Ureter (tissue), 1 donor: ENCODE measurements at regions not wholly inside any gene's neighbourhood (a gene's known extent, or its start where the extent isn't known, plus 50 kb on each side); places are given as distances from the start of the nearest gene placed in this dataset.

Source experiments
- DNase-seq: peaks from one replicate; pipeline ENCODE4 v3.0.0-alpha.2; 2020; ENCODE audit warnings: low spot score
- donor health status: DM: yes; HTN: yes; CAD: no.

DNA sequence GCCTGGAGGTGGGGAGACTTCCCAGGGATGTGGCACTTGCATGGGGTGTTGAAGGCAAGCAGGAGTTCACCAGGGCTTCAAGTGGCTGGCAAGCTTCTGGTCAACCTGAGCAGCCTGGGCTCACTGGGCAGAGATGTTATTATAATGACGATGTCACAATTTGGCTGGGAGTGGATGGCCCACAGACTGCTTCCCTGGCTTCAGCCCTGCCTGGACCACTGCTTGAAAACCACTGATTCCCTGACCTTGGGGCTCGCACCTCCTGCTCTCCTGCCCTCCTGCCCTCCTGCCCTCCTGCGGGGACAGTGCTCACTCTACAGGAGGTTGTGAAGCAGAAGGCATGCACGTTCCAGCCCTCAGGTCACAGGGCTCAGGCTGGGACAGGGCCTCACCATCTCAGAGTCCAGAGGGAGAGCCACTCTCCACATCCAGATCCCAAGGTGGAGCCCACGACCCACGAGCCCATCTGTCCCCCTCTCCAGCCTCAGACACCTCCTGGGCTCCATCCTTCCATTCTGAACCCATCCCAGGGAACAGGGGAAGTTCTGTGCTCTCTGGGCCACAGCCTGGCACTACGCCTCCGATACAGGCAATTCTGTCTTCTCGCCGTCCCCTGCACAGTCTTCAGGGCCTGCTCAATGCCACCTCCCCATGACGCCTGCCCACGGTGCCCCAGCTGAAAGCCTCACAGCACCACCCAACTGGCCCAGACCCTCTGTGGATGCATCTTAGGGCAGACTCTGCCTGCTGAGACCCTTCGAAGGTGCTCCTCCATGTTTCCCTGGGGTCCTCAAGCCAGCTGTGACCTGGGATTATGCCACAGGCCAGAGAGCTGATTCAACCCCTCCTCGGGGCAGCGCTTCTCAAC is 241.6 kb upstream of the RAB6C start:
- no peak for DNase-seq

DNA sequence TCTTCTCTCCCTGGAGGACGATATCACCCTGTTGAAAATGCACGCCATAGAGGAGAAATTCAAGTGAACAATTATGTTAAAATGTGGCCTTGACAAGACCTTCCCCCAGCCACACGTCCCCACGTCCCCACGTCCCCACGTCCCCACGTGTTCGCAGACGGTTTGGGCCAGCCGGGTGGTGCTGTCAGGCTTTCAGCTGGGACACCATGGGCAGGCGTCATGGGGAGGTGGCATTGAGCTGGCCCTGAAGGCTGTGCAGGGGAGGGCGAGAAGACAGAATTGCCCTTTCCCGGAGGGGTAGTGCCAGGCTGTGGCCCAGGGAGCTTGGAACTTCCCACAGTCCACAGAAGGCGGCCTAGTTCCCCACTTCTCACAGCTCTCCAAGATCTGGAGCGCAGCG is 240.7 kb upstream of the RAB6C start:
- no peak for DNase-seq

DNA sequence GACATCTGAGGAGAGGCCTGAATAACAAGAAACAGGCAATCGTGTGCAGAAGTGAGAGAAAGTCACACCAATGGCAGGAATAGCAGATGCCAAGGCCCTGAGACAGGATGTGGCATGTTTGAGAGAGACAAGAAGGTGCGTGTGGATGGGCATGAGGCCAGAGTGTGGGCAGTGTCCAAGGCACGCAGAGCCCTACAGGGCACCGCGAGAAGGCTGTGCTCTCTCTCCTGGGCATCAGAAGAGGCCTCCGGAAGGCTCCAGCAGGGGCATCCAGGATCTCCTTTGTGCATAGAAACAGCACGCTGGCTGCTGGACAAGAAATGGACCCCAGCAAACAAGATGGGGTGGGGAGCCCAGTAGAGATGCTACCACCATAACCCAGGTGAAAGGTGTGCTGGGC is 239.0 kb upstream of the RAB6C start:
- DNase-seq, result no peak

DNA sequence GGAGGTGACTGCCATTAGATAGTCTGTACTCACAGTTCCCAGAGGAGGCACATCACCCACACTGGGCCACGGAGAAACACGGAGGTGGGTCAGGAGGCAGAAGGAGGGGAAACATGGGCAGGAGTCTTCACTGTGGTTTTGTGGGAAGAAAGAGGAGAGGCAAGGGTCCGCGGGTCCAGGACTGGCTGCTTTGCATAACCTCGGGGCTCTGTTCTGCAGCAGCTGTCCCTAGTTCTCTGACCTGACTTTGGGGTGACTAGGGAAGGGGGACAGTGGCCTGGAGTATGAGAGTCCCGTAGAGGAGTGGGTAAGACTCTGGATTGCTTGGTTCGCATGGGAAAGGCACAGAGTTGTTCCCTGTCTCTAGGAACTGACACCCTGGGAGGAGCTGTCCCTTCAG is 238.3 kb upstream of the RAB6C start:
- DNase-seq, result no peak

DNA sequence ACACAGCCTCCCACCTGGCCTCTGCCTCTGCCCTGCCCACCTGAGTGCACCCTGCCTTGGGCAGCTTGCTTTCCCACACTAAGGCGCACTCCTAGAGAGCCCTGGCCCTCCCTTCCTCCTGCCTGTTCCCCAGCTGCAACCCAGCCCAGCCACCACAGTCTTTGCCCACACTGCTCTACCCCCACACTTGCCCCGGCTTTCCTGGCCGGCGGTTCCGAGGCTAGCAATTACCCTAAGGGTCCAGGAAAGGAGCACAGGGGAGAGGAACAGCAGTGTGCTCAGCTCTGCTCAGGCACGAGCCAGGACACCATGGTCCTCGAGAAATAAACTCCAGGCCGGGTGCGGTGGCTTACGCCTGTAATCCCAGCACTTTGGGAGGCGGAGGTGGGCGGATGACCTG is 237.8 kb upstream of the RAB6C start:
- DNase-seq, result no peak

DNA sequence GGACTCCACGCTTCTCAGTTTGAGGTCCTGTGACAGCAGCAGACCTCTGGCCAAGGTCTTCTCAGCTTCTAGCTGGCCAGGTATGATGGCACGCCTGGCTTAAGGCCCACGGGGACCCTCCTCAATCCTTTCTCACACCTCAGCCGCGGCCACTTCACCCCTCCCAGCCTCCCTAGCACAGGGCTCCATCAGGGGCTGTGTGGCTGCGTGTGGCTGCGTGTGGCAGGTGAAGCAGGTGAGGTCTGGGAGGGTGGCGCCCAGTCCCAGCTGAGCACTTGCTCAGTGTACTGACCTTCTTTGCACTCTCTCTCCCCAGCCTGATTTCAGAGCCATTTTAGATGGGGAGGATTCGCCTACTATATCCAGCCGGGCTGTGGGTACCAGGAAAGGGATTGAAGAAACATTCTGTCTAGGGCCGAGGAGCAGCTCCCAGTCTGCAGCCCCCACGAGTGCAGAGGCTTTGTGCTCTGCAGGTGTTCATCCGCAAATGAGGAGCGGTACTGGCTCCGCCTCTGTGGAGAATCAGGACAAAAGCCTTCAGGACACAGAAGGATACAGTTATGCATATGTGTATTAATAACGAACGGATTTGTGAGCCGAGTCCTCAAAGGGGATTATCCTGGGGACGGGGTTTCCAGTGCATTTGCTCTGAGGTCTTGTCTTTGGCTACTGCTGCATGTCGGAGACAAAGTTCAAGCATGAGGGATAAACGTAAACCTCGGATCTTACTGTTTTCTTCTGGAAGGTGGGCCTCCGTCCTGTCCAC is 236.9 kb upstream of the RAB6C start:
- DNase-seq, result no peak

DNA sequence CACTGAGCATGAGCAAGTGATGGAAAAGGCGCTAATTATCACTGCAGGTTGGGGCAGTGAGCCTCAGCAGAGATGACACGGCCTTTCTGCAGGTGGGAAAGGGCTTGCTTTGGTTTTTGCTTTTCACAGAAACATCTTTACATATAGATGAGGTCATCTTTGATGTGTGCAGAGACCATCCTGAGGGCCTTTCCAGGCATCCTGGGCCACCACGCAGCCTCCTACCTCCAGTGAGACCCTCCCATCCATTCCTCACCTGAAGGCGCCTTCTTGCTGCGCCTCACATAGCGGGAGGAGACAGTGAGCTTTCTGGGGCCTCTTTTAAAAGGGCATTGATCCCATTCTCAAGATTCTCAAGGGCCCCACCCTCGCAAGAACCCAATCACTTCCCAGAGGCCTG is 235.3 kb upstream of the RAB6C start:
- no peak for DNase-seq

DNA sequence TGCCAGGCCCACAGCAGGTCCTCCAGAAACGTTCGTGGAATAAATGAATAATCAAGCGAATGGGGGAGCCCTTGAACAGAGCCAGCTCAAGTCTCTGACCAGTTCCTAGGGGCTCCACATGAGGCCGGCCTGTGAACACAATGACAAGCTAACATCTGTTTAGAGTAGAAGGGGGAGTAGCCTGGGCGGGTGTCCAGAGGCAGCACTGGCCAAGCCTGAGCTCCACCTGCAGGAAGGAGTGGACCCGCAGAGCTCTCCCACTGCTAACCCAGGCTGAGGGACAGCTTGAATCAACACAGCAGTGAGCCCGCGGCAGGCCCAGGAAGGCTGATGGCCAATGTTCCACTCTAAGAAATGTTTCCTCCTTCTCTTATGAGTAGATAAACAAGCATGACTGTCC is 234.8 kb upstream of the RAB6C start:
- DNase-seq, result no peak

DNA sequence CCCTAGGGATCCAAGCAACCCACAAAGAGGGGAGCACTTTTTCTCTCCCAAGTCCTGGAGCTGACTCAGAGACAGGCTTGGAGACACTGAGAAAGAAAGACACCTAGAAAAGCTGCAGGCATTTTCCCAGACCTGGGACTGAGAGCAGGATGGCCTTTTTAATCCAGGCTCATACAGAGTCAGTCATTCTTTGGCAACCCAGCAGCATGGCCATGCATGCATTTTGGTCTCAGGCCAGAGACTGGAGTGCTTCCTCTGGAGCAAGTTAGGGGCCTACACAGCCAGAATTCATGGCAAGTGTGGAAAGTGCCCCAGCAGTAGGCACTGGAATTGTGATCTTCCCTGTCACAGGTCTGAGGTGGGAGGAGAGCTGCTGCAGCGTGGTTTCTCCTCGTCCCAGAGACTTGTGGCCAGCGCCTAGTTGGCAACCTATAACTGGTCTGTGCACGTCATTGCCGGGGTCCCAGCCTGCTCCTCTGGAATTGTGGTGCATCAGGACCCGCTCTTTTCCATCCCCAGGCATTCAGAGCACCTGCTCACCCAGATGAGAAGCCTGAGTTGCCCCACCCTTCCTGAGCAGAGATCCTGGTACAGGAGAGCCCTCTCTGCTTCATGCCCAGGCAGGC is 231.9 kb upstream of the RAB6C start:
- no peak for DNase-seq

DNA sequence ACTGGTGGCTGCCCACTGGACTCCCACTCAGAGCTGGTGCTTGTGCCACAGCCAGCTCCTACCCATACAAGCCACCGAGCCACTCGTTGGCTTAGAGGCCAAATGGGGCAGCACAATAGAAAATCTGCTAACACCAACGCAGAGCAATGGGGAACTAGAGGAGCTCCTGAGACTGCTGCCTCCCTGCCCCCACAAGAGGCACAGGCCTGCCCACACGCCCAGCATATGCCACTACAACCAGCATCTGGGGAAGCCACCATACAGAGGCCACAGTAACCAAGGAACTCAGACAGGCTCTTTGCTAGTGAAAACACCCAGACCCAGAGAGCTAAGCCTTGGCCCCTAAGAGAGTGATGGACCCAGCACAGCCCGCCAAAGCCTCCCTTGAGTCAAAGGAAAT is 231.2 kb upstream of the RAB6C start:
- DNase-seq, result no peak

DNA sequence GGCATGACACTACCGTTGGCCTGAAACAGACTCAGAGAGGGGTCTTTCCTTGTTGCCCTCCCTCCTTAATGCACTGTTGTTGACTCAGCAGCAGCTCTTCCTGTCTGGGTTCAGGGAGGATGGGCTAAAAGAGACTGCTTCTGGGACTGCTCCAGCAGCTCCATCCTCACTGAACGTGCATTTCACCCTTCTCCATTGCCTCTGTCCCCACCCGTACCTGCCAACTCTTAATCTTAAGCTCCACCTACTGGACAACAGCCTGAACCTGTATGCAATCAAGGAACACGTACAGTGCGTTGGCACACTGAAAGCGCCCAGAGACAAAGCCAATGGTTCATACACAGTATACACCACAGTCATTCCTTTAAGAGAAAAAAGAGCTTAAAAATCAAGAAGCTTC is 230.8 kb upstream of the RAB6C start:
- no peak for DNase-seq

DNA sequence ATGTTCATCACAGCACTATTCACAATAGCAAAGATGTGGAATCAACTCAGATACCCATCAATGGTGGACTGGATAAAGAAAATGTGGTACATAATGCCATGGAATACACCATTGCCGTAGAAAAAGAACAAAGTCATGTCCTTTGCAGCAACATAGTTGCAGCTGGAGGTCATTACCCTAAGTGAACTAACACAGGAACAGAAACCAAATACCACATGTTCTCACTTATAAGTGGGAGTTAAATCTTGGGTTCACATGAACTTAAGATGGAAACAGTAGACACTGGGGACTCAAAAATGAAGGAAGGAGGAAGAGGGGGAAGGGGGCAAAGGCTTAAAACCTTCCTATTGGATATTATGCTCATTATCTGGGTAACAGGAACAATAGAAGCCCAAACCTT is 228.1 kb upstream of the RAB6C start:
- no peak for DNase-seq

DNA sequence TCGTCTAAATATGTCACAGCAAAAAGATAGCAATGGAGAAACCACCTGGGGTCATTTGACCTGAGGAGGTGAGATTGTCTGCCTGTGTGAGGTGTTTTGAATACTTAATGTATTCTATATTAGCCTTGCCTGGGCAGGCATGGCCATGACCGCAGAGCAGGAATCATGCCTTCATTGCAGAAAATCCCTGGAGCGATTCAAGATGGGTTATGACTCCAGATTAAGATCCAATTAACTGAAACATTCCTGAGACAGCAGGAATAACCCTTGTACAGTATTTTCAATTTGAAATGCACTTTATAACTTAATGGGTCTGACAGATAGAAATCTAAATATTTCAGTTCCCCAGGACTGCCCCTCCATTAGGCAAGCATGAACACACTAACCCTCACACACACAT is 227.3 kb upstream of the RAB6C start:
- DNase-seq, result no peak

DNA sequence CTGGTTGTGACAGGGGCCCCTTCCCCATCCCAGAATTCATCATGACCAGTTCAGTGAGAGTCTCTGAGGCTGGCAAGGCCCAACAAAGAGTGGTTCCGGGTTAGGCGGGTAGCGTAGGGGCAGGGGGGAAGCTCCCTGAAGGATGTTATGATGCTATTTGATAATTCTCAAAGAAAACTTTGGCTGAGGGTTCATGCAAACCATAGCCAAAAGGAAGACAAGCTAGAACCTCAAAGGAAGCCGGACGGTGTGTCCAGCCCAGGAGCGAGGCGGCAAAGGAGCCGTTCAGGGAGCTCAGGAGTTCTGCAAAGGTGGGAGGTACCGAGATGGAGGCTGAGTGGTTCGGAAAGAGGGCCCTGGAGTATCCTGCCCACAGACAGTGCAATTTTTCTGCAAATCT is 226.8 kb upstream of the RAB6C start:
- DNase-seq, result no peak

DNA sequence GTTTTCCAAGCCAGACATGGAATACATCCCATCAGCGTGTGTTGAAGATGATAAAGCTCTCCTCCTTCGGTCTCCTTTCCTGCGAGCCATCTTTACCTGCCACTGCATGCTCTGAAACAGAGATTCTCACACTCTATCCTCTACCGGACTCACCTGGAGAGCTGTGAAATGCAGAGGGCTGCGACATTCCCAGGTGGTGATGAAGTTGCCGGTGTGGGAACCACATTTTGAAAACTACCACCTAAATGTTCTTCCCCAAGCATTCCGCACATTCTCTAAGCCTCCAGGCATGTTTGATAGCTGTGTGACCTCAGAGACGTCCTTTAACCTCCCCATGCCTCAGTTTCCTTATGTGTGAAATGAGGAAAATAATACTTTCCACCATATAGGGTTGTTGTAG is 226.2 kb upstream of the RAB6C start:
- no peak for DNase-seq

DNA sequence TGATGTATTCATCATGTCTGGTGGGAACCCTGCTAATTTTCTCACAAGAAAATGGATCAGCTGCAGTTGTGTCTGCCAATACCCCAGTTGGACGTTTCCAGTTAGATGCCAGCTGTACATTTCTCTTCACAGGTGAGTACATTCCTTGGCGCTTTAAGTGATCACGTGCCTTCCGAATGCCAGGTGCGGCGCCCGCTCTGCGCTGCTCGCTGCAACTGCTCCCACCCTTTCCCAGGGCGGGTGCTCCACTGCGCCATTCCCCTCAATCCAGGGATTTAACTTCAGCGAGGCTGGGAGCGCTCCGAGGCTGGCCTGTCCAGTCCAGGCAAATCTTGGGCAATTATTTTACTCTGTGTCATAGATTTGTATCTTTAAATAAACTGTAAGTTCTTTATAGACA is 225.0 kb upstream of the RAB6C start:
- no peak for DNase-seq

DNA sequence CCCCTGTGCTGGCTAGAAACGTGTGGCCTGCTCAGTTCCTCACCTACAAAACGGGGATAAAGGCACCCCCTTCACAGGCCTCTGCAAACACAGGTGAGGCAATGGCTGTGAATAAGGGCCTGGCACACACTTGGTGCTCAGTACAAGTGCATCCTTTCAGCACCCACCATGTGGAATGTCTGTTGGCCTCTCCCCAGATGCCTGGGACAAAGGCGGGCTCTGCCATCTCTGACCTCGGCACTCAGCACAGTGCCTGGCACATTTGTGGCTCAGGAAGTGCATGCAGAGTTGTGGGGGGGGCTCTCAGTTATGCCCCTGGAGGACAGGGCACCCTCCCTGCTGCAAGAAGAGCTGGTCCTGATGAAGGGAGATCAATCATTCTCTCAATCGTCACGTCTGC is 224.6 kb upstream of the RAB6C start:
- DNase-seq, result no peak

DNA sequence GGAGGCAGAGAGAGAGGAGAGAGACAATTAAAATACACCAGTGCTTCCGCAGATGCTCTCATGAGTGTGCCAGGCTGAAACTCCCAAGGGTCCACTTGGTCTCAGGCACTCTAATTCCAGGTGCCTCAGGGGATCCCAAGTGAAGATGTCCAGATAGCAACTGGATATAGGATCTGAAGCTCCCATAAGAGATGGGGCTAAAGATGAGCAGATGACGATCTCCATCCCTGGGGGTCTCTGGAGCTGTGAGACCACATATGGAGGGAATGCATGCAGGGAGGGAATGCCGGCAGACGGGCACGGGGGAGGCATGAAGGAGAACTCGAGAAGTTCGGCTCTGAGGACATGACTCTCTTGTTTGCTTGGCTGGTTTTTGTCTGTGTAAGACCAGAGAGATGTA is 223.7 kb upstream of the RAB6C start:
- no peak for DNase-seq

DNA sequence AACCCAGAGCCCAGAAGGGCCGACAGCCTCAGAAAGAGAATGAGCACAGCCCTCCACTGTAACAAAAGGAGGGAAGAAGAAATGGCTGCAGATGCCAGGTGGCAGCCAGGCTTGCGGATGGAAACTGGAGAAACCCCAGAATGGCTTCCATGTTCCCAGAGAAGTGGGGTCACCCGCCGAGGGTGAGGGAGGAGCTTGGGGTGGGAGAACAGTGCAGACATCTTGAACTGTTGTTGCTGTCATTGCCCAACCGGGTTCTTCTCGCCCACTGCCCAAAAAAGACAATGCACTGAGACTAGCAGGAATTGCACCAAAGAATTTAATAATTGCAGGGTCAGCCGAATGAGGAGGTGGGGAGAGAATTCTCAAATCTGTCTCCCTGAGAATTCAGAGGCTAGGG is 223.2 kb upstream of the RAB6C start:
- DNase-seq, result no peak

DNA sequence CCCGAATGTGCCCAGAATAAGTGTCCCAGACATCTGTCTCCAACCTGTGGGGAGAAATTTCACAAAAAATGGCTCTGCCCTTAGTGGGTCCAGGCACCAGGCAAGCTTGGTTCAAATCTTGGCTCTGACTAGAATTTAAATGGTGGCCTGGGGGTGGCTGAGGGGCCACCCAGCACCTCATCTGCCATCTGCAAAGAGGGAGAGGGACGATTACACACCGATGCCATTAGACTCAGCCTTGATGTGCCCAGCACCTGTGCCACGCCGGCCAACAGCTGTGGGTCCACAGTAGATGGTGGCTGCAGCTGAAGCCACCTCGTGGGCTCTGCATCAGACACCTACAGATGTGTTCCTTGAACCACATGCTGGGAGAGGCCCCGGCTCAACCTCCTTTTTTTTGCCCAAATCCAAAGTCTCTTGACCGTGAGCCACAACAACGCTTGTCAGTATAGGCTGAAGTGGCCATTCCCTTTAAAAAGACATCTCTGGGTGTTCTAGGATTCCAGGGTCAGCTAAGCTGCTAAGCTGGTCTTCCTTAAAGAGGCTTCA is 222.0 kb upstream of the RAB6C start:
- DNase-seq, result no peak

DNA sequence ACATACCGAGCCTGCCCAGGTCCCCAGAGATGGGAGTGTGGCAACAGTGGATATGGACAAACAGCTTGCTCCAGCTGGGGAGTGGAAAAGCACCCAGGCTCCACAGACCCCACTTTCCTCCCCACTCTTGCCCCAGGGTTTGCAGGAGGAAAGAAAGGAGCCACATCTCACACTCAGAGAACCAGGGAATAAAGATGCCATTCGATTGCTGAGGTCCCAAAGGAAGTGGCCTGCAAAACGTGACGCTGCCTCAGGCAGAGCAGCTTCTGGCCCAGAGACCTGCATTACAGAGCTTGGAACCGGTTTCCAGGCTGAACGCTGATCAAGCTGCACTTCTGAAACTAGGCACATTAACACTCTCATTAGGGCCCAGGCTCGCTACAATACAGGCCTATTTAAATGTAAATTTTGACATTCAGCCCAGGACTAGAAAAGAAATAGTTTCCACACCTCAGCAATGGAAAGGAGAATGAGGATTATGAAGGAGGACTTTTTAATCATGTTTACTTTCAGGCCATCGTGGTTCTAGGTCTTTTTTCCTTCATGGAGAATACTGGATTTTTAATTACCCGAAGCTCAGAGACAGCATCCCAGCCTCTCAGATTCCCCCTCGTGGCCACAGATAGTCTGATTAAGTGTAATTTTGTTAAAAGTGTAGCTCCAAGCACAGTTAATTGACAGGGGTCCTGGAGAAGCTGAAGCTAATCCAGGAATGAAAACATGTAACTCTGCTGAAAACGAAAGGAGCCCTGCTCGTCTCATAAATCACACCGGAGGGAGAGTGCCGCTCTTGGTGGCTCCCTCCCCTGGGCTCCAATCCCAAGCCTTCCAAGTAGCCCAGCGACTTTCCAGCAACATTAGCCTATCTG is 221.3 kb upstream of the RAB6C start:
- no peak for DNase-seq
